HL-60/S4 (cell line): ENCODE measurements at regions not wholly inside any gene's neighbourhood (a gene's known extent, or its start where the extent isn't known, plus 50 kb on each side); places are given as distances from the start of the nearest gene placed in this dataset.

ENCODE experiments used
- in situ Hi-C: fragments of 300-500 bp; cut with MboI; formaldehyde crosslinking; loops from 2 replicates; pipeline ENCODE4 v1.14.3; 2022; ENCODE audit warnings: low sequenced_read_pairs

GRCh38 chr6:41428996-41429421 lies 93.6 kb downstream of the NCR2 start:
- in situ Hi-C loops = no loop called here

- in situ Hi-C loops = no loop called here
Measured at GRCh38 chr6:41429506-41430504, 94.4 kb downstream of the NCR2 start.

GRCh38 chr6:41430875-41431274 lies 95.5 kb downstream of the NCR2 start:
- in situ Hi-C loops = no loop called here

GRCh38 chr6:41432280-41432679 lies 96.9 kb downstream of the NCR2 start:
- in situ Hi-C loops = no loop called here

- in situ Hi-C loops = no loop called here
Measured at GRCh38 chr6:41434803-41435481, 99.5 kb downstream of the NCR2 start.

GRCh38 chr6:41437604-41438003 lies 102.2 kb downstream of the NCR2 start:
- in situ Hi-C loops = no loop called here

- in situ Hi-C loops = no loop called here
Measured at GRCh38 chr6:41438746-41439145, 103.3 kb downstream of the NCR2 start.

GRCh38 chr6:41439524-41440418 lies 104.4 kb downstream of the NCR2 start:
- in situ Hi-C loops = no loop called here

- in situ Hi-C loops = no loop called here
Measured at GRCh38 chr6:41440958-41441357, 105.2 kb upstream of the FOXP4 start.

- in situ Hi-C loops = no loop called here
Measured at GRCh38 chr6:41441598-41442351, 104.4 kb upstream of the FOXP4 start.

- in situ Hi-C loops = no loop called here
Measured at GRCh38 chr6:41442352-41442672, 103.9 kb upstream of the FOXP4 start.

- in situ Hi-C loops = no loop called here
Measured at GRCh38 chr6:41442800-41443501, 103.2 kb upstream of the FOXP4 start.

- in situ Hi-C loops = no loop called here
Measured at GRCh38 chr6:41443616-41444525, 102.3 kb upstream of the FOXP4 start.

- in situ Hi-C loops = no loop called here
Measured at GRCh38 chr6:41445261-41445660, 100.9 kb upstream of the FOXP4 start.

GRCh38 chr6:41446132-41446531 lies 100.0 kb upstream of the FOXP4 start:
- in situ Hi-C loops = no loop called here

- in situ Hi-C loops = no loop called here
Measured at GRCh38 chr6:41446907-41447545, 99.2 kb upstream of the FOXP4 start.

- in situ Hi-C loops = no loop called here
Measured at GRCh38 chr6:41448256-41448655, 97.9 kb upstream of the FOXP4 start.
